Left colon (tissue), 2 donors: ENCODE measurements at regions not wholly inside any gene's neighbourhood (a gene's known extent, or its start where the extent isn't known, plus 50 kb on each side); places are given as distances from the start of the nearest gene placed in this dataset.
"Not testable (repeated sequence)": the region's sequence is repeated elsewhere in the genome, so short reads cannot be mapped to it uniquely, and the experiment has no call there.

Experiments
- ATAC-seq: fragments of 200-7000 bp; cut with Tn5 transposase; one replicate; pipeline ENCODE4 v1.9.1; 2020; ENCODE audit warnings: mild to moderate bottlenecking, moderate library complexity
- DNase-seq, 2 donors: peaks; one replicate each; pipeline ENCODE4 v3.0.0-alpha.2; 2020
- intact Hi-C, 2 donors: fragments of 100-400 bp; cut with DNase I in 1 of 2; cut with micrococcal nuclease in 1 of 2; formaldehyde crosslinking; loops; one replicate each; pipeline versions ENCODE4 v1.11.2 to v1.14.0; 2022; cut with DNase I, micrococcal nuclease
- donor health status: DM: no; HTN: no; CAD: no.
- donor health status: DM: yes; HTN: yes; CAD: no.

- intact Hi-C loops, DNase-seq, ATAC-seq: not testable (repeated sequence)
Observed at GRCh38 chr6:1210631-1211030, 101.3 kb upstream of the FOXQ1 start.

GRCh38 chr6:1208876-1209275 lies 103.0 kb upstream of the FOXQ1 start:
- intact Hi-C loops: no loop called here
- no peak for DNase-seq
- ATAC-seq: no peak

- ATAC-seq (no peak), DNase-seq (no peak)
- intact Hi-C loops: no loop called here
Observed at GRCh38 chr6:1203546-1203945, 108.4 kb upstream of the FOXQ1 start.

- ATAC-seq (no peak), DNase-seq (no peak)
- intact Hi-C loops: no loop called here
Observed at GRCh38 chr6:1202201-1202600, 109.7 kb upstream of the FOXQ1 start.

DNA sequence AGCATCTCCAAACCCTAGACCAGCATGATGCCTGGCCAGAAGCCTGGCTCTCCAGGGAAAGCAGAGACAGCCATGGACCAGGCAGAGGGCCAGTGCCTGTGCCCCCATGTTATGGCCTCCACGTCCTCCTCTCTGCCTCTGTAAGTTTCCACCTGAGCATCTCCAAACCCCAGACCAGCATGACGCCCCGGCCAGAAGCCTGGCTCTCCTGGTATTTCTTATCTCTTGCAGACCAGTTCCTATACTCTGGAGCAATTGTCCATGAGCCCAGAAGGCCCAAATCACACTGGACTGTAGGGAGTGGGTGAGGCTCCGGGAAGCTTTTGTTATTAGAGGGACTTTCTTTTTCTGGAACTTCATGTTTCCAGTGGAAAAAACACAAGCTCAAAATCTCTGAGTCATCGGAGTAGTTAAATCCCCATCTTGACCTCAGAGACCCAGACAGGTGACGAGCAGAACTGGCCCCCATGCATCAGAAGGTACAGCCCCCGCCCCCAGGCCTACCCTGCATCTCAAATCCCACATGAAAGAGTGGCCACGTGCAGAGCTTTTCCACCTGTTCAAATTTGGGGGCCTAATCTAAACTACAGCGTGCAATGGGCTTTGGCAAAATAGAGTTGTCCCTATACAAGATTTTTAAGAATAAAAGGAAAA lies 110.2 kb upstream of the FOXQ1 start:
- ATAC-seq (no peak), DNase-seq (no peak)
- intact Hi-C loops: no loop called here

DNA sequence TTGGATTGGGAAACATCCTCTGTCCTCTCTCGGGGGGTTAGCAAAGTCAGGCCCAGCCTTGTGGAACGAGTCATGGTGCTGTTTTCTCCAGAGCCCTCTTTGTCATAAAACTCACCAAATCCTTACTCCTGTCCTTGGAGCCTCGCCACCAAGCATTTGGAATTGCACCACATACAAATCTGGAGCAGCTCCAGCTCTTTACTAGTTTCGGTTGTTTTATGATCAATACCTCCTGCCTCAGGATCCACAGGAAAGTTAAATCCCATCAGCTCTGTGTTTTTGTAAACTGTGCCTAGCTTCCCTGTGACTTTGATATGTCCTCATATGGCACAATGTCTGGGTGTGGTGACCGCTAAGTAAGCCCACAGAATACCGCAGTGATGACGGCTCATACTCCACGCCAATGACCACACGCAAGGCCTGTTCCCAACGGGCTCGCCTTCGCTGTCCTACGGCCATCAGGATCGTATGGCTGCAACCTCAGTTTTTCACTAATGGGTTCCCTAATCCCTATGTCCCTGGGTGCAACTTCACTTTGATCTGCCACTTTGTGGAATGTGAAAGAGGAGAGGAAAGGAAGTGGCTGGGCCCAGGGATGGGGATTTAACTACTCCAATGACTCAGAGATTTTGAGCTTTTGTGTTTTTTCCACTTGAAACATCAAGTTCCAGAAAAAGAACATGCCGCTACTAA lies 111.3 kb upstream of the FOXQ1 start:
- intact Hi-C loops: no loop called here
- ATAC-seq (no peak), DNase-seq (no peak)

GRCh38 chr6:1200081-1200408 lies 111.9 kb upstream of the FOXQ1 start:
- no peak for DNase-seq
- no peak for ATAC-seq
- intact Hi-C loops: no loop called here

- intact Hi-C loops: no loop called here
- ATAC-seq: no peak
- no peak for DNase-seq
Observed at GRCh38 chr6:1197309-1197708, 114.6 kb upstream of the FOXQ1 start.

DNA sequence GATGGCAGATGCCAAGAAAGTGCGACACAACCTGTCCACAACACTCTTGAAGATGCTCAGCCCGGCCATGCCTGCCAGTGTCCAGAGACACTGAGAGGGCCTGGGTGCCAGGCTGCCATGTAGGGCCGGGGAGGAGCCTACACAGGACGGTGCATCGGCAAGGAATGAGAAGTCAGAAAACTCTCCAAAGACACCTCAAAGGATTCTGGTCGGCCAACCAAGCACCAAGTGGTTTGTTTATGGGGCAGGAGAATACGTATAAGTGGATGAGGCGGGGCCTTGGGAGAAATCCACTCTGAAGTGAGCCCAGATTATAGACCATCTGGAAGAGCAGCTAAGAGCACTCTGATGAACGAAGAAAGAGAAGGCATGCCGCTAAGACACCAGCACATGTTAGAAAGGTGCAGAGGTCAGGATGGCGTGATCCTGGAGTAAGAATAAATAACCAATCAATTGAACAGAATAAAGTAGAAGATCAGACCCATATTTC lies 120.7 kb upstream of the FOXQ1 start:
- ATAC-seq: no peak

DNA sequence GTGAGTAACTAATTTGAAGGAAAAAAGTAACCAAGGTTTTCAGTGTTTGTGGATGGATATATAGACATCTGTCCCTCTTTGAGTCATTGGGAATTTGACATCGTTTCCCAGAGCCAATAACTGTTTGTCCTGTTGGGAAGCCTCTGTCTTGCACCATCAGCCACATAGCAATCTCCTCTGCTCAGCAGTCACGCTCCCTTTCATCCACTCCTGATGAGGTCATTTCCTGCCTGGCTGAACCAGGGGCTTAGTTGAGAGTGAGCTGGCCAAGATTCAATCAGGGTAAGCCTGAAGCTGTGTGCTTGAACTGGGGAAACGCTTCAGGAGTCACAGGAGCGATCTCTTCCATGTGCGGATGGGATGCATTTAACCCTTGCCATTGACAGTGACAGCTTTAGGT lies 121.5 kb upstream of the FOXQ1 start:
- intact Hi-C loops: no loop called here
- ATAC-seq (no peak), DNase-seq (no peak)

More for the DNA sequence above, 120.7 kb upstream of the FOXQ1 start:
- no peak for DNase-seq
- intact Hi-C loops: no loop called here

- no peak for ATAC-seq
- no peak for DNase-seq
- intact Hi-C loops: no loop called here
Observed at GRCh38 chr6:1188199-1188598, 123.7 kb upstream of the FOXQ1 start.

DNA sequence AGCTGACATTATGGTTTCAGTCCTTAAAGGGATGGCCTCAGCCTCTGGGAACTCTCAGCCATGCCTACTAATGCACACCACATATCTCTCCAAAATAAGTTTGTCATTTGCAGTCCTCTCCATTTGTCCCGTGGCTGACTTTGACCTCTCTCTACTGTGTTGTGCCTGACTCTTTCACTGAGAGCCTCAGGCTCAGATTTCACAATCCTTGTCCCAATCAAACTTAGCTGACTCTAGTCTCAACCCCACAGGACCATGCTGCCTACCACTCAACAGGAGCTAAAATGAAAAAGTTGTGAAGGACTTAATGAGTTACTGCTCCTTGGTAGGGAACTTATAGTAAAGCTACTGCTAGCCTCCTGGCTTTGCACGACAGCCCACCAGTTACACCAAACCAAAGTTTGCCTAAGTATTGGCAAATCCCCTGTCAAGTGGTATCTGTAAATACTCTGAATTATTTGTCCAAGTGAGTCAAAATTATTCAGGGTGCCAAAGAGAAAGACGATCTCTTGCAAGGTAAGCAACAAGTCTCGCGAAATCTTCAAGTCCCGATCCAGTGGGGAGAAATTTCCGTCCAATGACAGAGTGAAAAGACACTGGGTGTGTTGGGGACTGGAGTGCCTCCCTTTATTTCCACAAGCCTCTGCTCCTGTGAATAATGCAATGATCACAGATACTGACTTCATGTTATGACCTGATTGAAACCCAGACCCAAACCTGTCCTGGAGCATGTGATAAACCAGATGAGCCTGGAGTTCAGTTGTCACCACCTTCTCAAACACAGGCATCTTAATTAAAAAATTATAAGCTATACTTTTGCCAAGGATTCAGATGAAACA lies 124.4 kb upstream of the FOXQ1 start:
- intact Hi-C loops: no loop called here
- DNase-seq (no peak), ATAC-seq (no peak)

DNA sequence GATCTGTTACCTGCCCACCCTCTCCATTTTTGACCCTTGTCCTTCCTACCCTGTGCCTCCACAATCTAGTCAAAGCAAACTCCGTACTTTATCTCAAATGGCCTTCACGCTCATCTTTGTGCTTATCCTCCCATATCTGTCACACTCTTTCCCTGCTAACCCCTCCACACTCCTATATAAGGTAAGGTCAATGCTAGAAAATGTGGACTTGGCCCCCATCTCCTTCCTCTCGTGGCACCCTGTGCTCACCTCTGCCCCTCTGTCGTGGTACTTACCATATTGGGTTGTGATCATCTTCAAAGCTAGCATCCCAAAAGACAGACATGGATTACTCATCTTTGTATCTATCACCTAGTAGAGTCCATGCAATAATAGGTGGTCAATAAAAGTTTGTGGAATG lies 127.6 kb upstream of the FOXQ1 start:
- no peak for ATAC-seq
- no peak for DNase-seq
- intact Hi-C loops: no loop called here

DNA sequence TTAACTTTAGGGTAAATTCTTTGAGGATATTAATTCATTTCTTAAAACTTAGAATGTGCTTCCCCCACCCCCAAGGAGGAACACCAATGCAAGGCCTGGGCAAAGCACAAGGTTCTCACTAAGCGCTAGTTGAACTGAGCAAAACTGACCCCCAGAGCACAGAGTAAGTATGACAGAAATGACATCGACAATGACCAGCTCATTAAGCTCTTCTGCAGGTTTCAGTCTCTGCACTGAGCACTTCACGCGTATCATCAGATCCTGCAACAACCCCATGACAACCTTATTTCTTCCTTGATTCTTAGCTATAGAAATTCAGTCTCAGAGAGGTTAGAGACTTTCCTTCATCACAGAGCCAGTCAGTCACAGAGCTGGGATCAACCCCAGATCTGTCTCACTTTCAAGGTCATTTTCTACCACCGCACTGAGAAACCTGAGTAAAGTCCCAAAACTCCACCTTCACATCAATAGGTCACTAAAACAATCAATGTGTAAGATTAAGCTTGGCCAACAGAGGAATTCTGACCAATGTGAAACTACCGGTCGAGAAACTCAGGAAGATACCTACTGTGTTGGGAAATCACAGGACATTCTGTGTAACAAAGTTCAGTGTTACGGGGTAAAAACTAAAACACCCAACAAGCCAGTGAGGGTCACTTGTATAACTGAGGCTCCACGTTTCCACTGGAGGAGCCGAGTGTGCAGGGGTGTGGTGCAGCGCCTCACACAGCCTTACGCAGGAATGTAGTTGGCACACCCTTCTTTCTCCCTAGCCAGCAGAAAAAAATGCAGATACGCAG lies 129.0 kb upstream of the FOXQ1 start:
- ATAC-seq (no peak), DNase-seq (no peak)
- intact Hi-C loops: no loop called here

GRCh38 chr6:1181939-1182605 lies 129.8 kb upstream of the FOXQ1 start:
- DNase-seq (no peak), ATAC-seq (no peak)
- intact Hi-C loops: no loop called here

GRCh38 chr6:1179571-1180459 lies 132.1 kb upstream of the FOXQ1 start:
- no peak for DNase-seq
- intact Hi-C loops: no loop called here
- ATAC-seq: no peak

GRCh38 chr6:1178590-1178989 lies 133.3 kb upstream of the FOXQ1 start:
- DNase-seq (no peak), ATAC-seq (no peak)
- intact Hi-C loops: no loop called here

DNA sequence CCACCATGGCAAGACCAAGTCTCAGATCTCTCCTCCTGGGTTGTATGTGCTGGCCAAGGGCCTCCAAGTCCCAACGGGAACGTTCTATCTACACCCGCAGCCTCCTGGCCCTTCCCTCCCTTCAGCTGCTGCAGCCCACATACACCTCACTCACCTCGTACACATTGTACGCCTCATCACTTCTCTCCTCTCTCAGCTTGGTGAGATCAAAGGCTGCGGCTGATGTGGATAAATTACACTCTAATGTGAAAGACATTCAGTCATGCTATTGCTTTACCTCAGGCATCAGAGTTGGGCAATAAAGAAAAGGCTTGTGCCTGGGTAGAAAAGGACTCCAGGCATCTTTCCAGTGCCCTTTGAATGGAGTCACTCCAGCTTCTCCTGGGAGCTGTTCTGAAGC lies 135.3 kb upstream of the FOXQ1 start:
- intact Hi-C loops: no loop called here
- no peak for ATAC-seq
- no peak for DNase-seq
